GM23338 (cell line): ENCODE measurements at regions not wholly inside any gene's neighbourhood (a gene's known extent, or its start where the extent isn't known, plus 50 kb on each side); places are given as distances from the start of the nearest gene placed in this dataset.

ENCODE experiments used
- ATAC-seq: fragments of 200-7000 bp; cut with Tn5 transposase; 3 replicates; pipeline ENCODE4 v1.9.1; 2020
- DNase-seq: peaks from one replicate; pipeline ENCODE4 v3.0.0-alpha.2; 2015; ENCODE audit warnings: low spot score
- H2AFZ ChIP-seq: fragments of 200-600 bp; sonication (generic); 2 replicates; pipeline ENCODE4 v1.8.0; 2016; ENCODE audit warnings: antibody characterized with exemption, mild to moderate bottlenecking, moderate library complexity
- H3F3A ChIP-seq: fragments of 200-600 bp; sonication (generic); replicated peaks from 2 replicates; pipeline ENCODE4 v1.8.0; 2017; ENCODE audit warnings: antibody characterized with exemption, mixed run types, low read depth
- H3K27ac ChIP-seq: fragments of 200-600 bp; sonication (generic); 2 replicates; pipeline ENCODE4 v1.6.1; 2016; ENCODE audit warnings: low read depth
- H3K27me3 ChIP-seq: fragments of 200-600 bp; sonication (generic); 2 replicates; pipeline ENCODE4 v1.8.0; 2016; ENCODE audit warnings: mild to moderate bottlenecking, mixed run types, moderate library complexity; ENCODE audit not compliant: insufficient read depth
- H3K36me3 ChIP-seq: fragments of 200-600 bp; sonication (generic); 2 replicates; pipeline ENCODE4 v1.8.0; 2016; ENCODE audit warnings: mild to moderate bottlenecking; ENCODE audit not compliant: insufficient read depth
- H3K4me1 ChIP-seq: fragments of 200-600 bp; sonication (generic); 2 replicates; pipeline ENCODE4 v1.8.0; 2016; ENCODE audit warnings: mild to moderate bottlenecking, moderate library complexity; ENCODE audit not compliant: insufficient read depth
- H3K4me2 ChIP-seq: fragments of 200-600 bp; sonication (generic); 2 replicates; pipeline ENCODE4 v1.7.1; 2017; ENCODE audit warnings: mixed run types
- H3K4me3 ChIP-seq: fragments of 200-600 bp; sonication (generic); 2 replicates; pipeline ENCODE4 v1.6.1; 2016; ENCODE audit warnings: mixed run types
- H3K79me2 ChIP-seq: fragments of 200-600 bp; sonication (generic); replicated peaks from 2 replicates; pipeline ENCODE4 v1.8.0; 2017; ENCODE audit warnings: mild to moderate bottlenecking; ENCODE audit not compliant: insufficient read depth
- H3K9me2 ChIP-seq: fragments of 200-600 bp; sonication (generic); 2 replicates; pipeline ENCODE4 v1.8.0; 2017; ENCODE audit not compliant: insufficient read depth
- H4K20me1 ChIP-seq: fragments of 200-600 bp; sonication (generic); replicated peaks from 2 replicates; pipeline ENCODE4 v1.8.0; 2017; ENCODE audit warnings: mild to moderate bottlenecking; ENCODE audit not compliant: insufficient read depth
- H3K27ac Mint-ChIP-seq: 2 replicates; pipeline ENCODE4 v1.8.0; 2020; ENCODE audit warnings: inconsistent platforms, mild to moderate bottlenecking, moderate library complexity, mixed read lengths
- H3K27me3 Mint-ChIP-seq: 3 replicates; pipeline ENCODE4 v1.8.0; 2022; ENCODE audit warnings: low read depth, mild to moderate bottlenecking, moderate library complexity, mixed read lengths, inconsistent platforms; ENCODE audit not compliant: insufficient read depth, poor library complexity
- H3K36me3 Mint-ChIP-seq: 3 replicates; pipeline ENCODE4 v1.8.0; 2021; ENCODE audit warnings: low read depth, mild to moderate bottlenecking, inconsistent platforms, moderate library complexity, mixed read lengths
- H3K4me1 Mint-ChIP-seq: 3 replicates; pipeline ENCODE4 v1.8.0; 2020; ENCODE audit warnings: mild to moderate bottlenecking, inconsistent platforms, mixed read lengths
- H3K4me3 Mint-ChIP-seq: 3 replicates; pipeline ENCODE4 v1.8.0; 2021; ENCODE audit warnings: moderate library complexity, mild to moderate bottlenecking, inconsistent platforms, mixed read lengths
- H3K9me3 Mint-ChIP-seq: 3 replicates; pipeline ENCODE4 v1.8.0; 2020; ENCODE audit warnings: moderate library complexity, mild to moderate bottlenecking, inconsistent platforms, mixed read lengths
- CREB1 ChIP-seq: fragments of 250-450 bp; sonication (Bioruptor Pico); IDR thresholded peaks from 2 replicates; pipeline ENCODE4 v1.5.0; 2020; ENCODE audit warnings: low read depth, mild to moderate bottlenecking, moderate library complexity
- ETS1 ChIP-seq: IDR thresholded peaks from 2 replicates; pipeline ENCODE4 v1.6.1; 2016; ENCODE audit warnings: antibody characterized with exemption
- EZH2 ChIP-seq: fragments of 200-600 bp; sonication (generic); IDR thresholded peaks from one replicate; pipeline ENCODE4 v1.8.0; 2017; ENCODE audit warnings: antibody characterized with exemption, mild to moderate bottlenecking, low read depth; ENCODE audit not compliant: unreplicated experiment
- EZH2phosphoT487 ChIP-seq: fragments of 200-600 bp; sonication (generic); IDR thresholded peaks from one replicate; pipeline ENCODE4 v1.8.1; 2018; ENCODE audit warnings: antibody characterized with exemption; ENCODE audit not compliant: unreplicated experiment
- JUNB ChIP-seq: IDR thresholded peaks from one replicate; pipeline ENCODE4 v1.6.1; 2016; ENCODE audit warnings: antibody characterized with exemption; ENCODE audit not compliant: unreplicated experiment
- NANOG ChIP-seq: IDR thresholded peaks from 2 replicates; pipeline ENCODE4 v1.6.1; 2016; ENCODE audit warnings: antibody characterized with exemption, borderline replicate concordance
- POLR2AphosphoS5 ChIP-seq: IDR thresholded peaks from 2 replicates; pipeline ENCODE4 v1.6.1; 2016; ENCODE audit warnings: antibody characterized with exemption, low read depth
- REST ChIP-seq: IDR thresholded peaks from one replicate; pipeline ENCODE4 v1.6.1; 2018; ENCODE audit warnings: antibody characterized with exemption; ENCODE audit not compliant: unreplicated experiment
- STAT1 ChIP-seq: IDR thresholded peaks from one replicate; pipeline ENCODE4 v1.6.1; 2016; ENCODE audit warnings: antibody characterized with exemption; ENCODE audit not compliant: unreplicated experiment
- ZNF114 ChIP-seq: fragments of 250-450 bp; sonication (Bioruptor Pico); IDR thresholded peaks from 2 replicates; pipeline ENCODE4 v1.5.0; 2020; ENCODE audit warnings: mild to moderate bottlenecking, moderate library complexity

- no peak for TF ChIP-seq EZH2phosphoT487
- TF ChIP-seq EZH2 = no peak
- no peak for TF ChIP-seq NANOG
- no peak for TF ChIP-seq REST
- no peak for TF ChIP-seq ETS1
Observed at GRCh38 chr14:22715186-22715812, 51.2 kb upstream of the OXA1L start (continued).

- no peaks in the 10 kb centered on the region for H4K20me1 ChIP-seq
- H3K9me3 Mint-ChIP-seq = no peaks in the 10 kb centered on the region
- no peaks in the 10 kb centered on the region for H3K36me3 Mint-ChIP-seq
- no peaks in the 10 kb centered on the region for H3K79me2 ChIP-seq
- peaks cover 4% of the 10 kb centered on the region; the same call in 2 of the 3 replicates for H3K4me1 Mint-ChIP-seq
- no peak overlapping the region for H3K4me3 Mint-ChIP-seq
- H3K36me3 ChIP-seq = no peaks in the 10 kb centered on the region
- H3K27ac Mint-ChIP-seq = no peak overlapping the region
- no peaks in the 10 kb centered on the region for H3K9me2 ChIP-seq
- no peak overlapping the region for H3K27ac ChIP-seq
- ATAC-seq (no peak), DNase-seq (no peak)
- peaks cover 7% of the 10 kb centered on the region for H3K27me3 Mint-ChIP-seq
- no peak overlapping the region for H3K4me2 ChIP-seq
- peaks cover 4% of the 10 kb centered on the region; the same call in 1 of the 2 replicates for H3K27me3 ChIP-seq
- no peaks in the 10 kb centered on the region for H3F3A ChIP-seq
- peaks cover 9% of the 10 kb centered on the region; the same call in 1 of the 2 replicates for H3K4me1 ChIP-seq
- H3K4me3 ChIP-seq = no peak overlapping the region
- no peak overlapping the region for H2AFZ ChIP-seq
- TF ChIP-seq ETS1 = no peak
- TF ChIP-seq EZH2 = no peak
- no peak for TF ChIP-seq CREB1
- TF ChIP-seq REST = no peak
- no peak for TF ChIP-seq NANOG
- TF ChIP-seq EZH2phosphoT487 = no peak
- no peak for TF ChIP-seq JUNB
- TF ChIP-seq POLR2AphosphoS5 = no peak
- no peak for TF ChIP-seq ZNF114 (CRISPR knock-in tag)
- TF ChIP-seq STAT1 = no peak
Observed at GRCh38 chr14:22715890-22716289, 50.6 kb upstream of the OXA1L start.
